Body of pancreas (tissue), 4 donors: ENCODE measurements at regions not wholly inside any gene's neighbourhood (a gene's known extent, or its start where the extent isn't known, plus 50 kb on each side); places are given as distances from the start of the nearest gene placed in this dataset.
A peak's percentile ranks its signal among the peaks of the same experiment; 100 is the strongest.

Experiments used
- ATAC-seq: fragments of 150-250 bp; one replicate; pipeline ENCODE4 v1.9.1; 2016
- DNase-seq, 4 donors: peaks; one replicate each; pipeline ENCODE4 v3.0.0-alpha.2; 2019
- H3K27ac ChIP-seq, 4 donors: fragments of 200-600 bp; sonication (generic); 1 replicate in 3 of 4; 2 replicates in 1 of 4; pipeline versions ENCODE4 v1.5.1 to v1.6.1; 2016 to 2019; ENCODE audit warnings: mild to moderate bottlenecking in 1 of 4, mixed read lengths in 1 of 4, moderate library complexity in 1 of 4
- H3K27me3 ChIP-seq, 2 donors: fragments of 200-600 bp; sonication (generic); one replicate each; pipeline ENCODE4 v1.6.0; 2016; ENCODE audit warnings: mild to moderate bottlenecking in 1 of 2
- H3K36me3 ChIP-seq, 2 donors: fragments of 200-600 bp; sonication (generic); replicated peaks in 1 of 2; 2 replicates each; pipeline ENCODE4 v1.5.1; 2016; ENCODE audit warnings: low read depth in 2 of 2; ENCODE audit not compliant: insufficient read depth in 1 of 2
- H3K4me1 ChIP-seq: fragments of 200-600 bp; sonication (generic); one replicate; pipeline ENCODE4 v1.6.0; 2016
- H3K4me3 ChIP-seq, 2 donors: fragments of 200-600 bp; sonication (generic); 1 replicate in 1 of 2; 2 replicates in 1 of 2; pipeline ENCODE4 v1.5.1; 2016 to 2019
- H3K9me3 ChIP-seq, 3 donors: fragments of 200-600 bp; sonication (generic); 1 replicate in 2 of 3; 2 replicates in 1 of 3; pipeline ENCODE4 v1.5.1; 2016
- CTCF ChIP-seq, 7 experiments: fragments of 450-650 bp in 4 of 7; fragments of 200-600 bp in 3 of 7; sonication (generic) in 3 of 7; IDR thresholded peaks; one replicate each; pipeline ENCODE4 v1.5.1; 2016 to 2019; ENCODE audit warnings: antibody characterized with exemption in 7 of 7
- POLR2A ChIP-seq, 3 donors: fragments of 450-650 bp; IDR thresholded peaks; one replicate each; pipeline ENCODE4 v1.6.1; 2016; ENCODE audit warnings: antibody characterized with exemption in 3 of 3, mild to moderate bottlenecking in 2 of 3
- WGBS, 2 donors: methylation state at CpG; one replicate each; pipeline ENCODE4 v1.1.5; 2017; 5-methylcytosine and 5-hydroxymethylcytosine counted together
- intact Hi-C: fragments of 100-400 bp; cut with DNase I; formaldehyde crosslinking; loops from one replicate; pipeline ENCODE4 v1.15.1; 2023

DNA sequence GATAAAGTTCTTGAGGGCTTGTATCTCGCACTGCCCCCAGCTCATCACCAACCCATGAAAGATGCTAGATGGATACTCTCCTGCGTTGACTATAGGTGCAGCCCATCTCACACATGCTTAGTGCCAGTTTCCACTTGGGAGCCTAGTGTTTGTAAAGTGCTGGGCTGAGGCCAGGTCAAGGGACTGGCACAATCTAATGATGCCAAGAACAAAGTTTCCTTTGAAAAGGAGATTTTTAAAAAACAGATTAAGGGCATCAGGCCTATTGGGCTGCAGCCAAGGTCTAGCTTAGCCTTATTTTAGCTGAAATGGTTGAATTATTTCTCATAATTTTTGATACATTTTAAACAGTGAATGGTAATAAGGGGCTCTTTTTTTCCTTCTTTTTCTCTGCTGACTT is 259.0 kb downstream of the ADRA2A start:
- Histone ChIP-seq H3K27me3 (no peaks in the 10 kb centered on the region), H3K9me3 (no peaks in the 10 kb centered on the region), H3K36me3 (no peaks in the 10 kb centered on the region), H3K4me1 (no peaks in the 10 kb centered on the region), H3K27ac (no peak overlapping the region), H3K4me3 (no peak overlapping the region)
- 84 to 93% methylated on average over 2 of the region's 2 CpGs for WGBS, 2 donors
- peak in 1 of 4 donors; percentile 5 for DNase-seq
- no peak for TF ChIP-seq CTCF (IDR thresholded peaks at IDR 0.05)
- no peak for TF ChIP-seq POLR2A (IDR thresholded peaks at IDR 0.05)
- intact Hi-C loops, result no loop called here
- ATAC-seq, result no peak

DNA sequence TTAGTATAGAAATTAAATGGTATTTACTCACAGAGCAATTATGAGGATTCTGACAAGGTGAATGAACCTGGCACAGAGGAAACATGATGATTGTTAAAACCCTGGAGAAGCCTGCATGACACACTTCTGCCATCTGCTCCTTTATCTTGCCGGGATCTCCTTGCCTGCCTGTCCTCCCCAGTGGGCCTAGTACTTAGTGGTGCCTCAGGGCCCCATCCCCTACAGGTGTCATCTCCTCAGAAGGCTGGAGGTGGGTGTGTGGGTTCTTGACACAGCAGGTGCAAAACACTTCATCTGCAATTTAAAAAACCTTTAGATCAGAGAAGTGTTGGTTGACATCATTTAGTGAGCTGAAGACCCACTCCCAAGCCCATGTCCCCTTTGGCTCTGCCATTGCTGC is 261.2 kb downstream of the ADRA2A start:
- Histone ChIP-seq H3K9me3 (peaks cover 0 to 5% (median 0%) of the 10 kb centered on the region in 3 donors), H3K4me3 (no peak overlapping the region), H3K27me3 (no peaks in the 10 kb centered on the region), H3K36me3 (no peaks in the 10 kb centered on the region), H3K4me1 (no peaks in the 10 kb centered on the region), H3K27ac (no peak overlapping the region)
- ATAC-seq, result no peak
- 100% methylated on average over 1 of the region's 1 CpG for WGBS, 2 donors
- DNase-seq, result no peak
- TF ChIP-seq CTCF (IDR thresholded peaks at IDR 0.05) (no peak), POLR2A (IDR thresholded peaks at IDR 0.05) (no peak)
- intact Hi-C loops, result no loop called here

- no peak for ATAC-seq
- Histone ChIP-seq H3K9me3 (peaks cover 0 to 5% (median 0%) of the 10 kb centered on the region in 3 donors), H3K27me3 (no peaks in the 10 kb centered on the region), H3K4me1 (no peaks in the 10 kb centered on the region), H3K36me3 (no peaks in the 10 kb centered on the region), H3K27ac (no peak overlapping the region), H3K4me3 (no peak overlapping the region)
- 95 to 97% methylated on average over 5 of the region's 5 CpGs for WGBS, 2 donors
- no peak for DNase-seq
- intact Hi-C loops, result no loop called here
- TF ChIP-seq POLR2A (IDR thresholded peaks at IDR 0.05), result no peak
- no peak for TF ChIP-seq CTCF (IDR thresholded peaks at IDR 0.05)
These were observed 262.0 kb downstream of the ADRA2A start for GRCh38 chr10:111338805-111339204.

GRCh38 chr10:111344804-111345203 is 268.0 kb downstream of the ADRA2A start:
- no peak for ATAC-seq
- 56 to 80% methylated on average over 3 of the region's 3 CpGs for WGBS, 2 donors

More at GRCh38 chr10:111344804-111345203, 268.0 kb downstream of the ADRA2A start:
- Histone ChIP-seq H3K36me3 (no peaks in the 10 kb centered on the region), H3K27me3 (no peaks in the 10 kb centered on the region), H3K4me1 (peaks cover 12% of the 10 kb centered on the region), H3K27ac (no peak overlapping the region), H3K4me3 (no peak overlapping the region), H3K9me3 (peaks cover 0 to 5% (median 0%) of the 10 kb centered on the region in 3 donors)
- peak in 3 of 7 experiments; percentile 19 to 20 (median 20) for TF ChIP-seq CTCF (IDR thresholded peaks at IDR 0.05)
- no peak for TF ChIP-seq POLR2A (IDR thresholded peaks at IDR 0.05)
- no peak for DNase-seq
- intact Hi-C loops, result no loop called here
